AG10803 (cell line): ENCODE measurements at regions not wholly inside any gene's neighbourhood (a gene's known extent, or its start where the extent isn't known, plus 50 kb on each side); places are given as distances from the start of the nearest gene placed in this dataset.

ENCODE experiments used
- DNase-seq: peaks from one replicate; pipeline ENCODE4 v3.0.0; 2010; ENCODE audit warnings: low read depth
- H3K4me3 ChIP-seq: 2 replicates; pipeline ENCODE4 v1.5.1; 2011; ENCODE audit warnings: mild to moderate bottlenecking, low read length, control low read depth
- CTCF ChIP-seq: conservative IDR thresholded peaks from 2 replicates; pipeline ENCODE4 v1.5.1; 2011; ENCODE audit warnings: mild to moderate bottlenecking, low read length, control low read depth, inconsistent platforms

- no peak for DNase-seq
- no peak overlapping the region for H3K4me3 ChIP-seq
- no peak for TF ChIP-seq CTCF
These were observed 210.8 kb upstream of the PLD5 start for GRCh38 chr1:242735323-242735722.

- no peak for TF ChIP-seq CTCF
- H3K4me3 ChIP-seq, result no peak overlapping the region
- DNase-seq, result no peak
These were observed 206.9 kb upstream of the PLD5 start for GRCh38 chr1:242731446-242731845.

- no peak overlapping the region for H3K4me3 ChIP-seq
- DNase-seq, result no peak
- TF ChIP-seq CTCF, result no peak
These were observed 204.2 kb upstream of the PLD5 start for GRCh38 chr1:242728696-242729095.

GRCh38 chr1:242723044-242723716, 198.7 kb upstream of the PLD5 start:
- H3K4me3 ChIP-seq, result no peak overlapping the region
- no peak for TF ChIP-seq CTCF
- DNase-seq, result no peak

GRCh38 chr1:242718967-242719366, 194.5 kb upstream of the PLD5 start:
- TF ChIP-seq CTCF, result no peak
- DNase-seq, result no peak
- H3K4me3 ChIP-seq, result no peak overlapping the region

GRCh38 chr1:242712248-242712647, 187.8 kb upstream of the PLD5 start:
- DNase-seq, result no peak
- H3K4me3 ChIP-seq, result no peak overlapping the region
- no peak for TF ChIP-seq CTCF

GRCh38 chr1:242710847-242711246, 186.3 kb upstream of the PLD5 start:
- no peak overlapping the region for H3K4me3 ChIP-seq
- DNase-seq, result no peak
- no peak for TF ChIP-seq CTCF
